Hematopoietic multipotent progenitor cell treated with erythropoietin and hydrocortisone succinate and interleukin-3 and kit ligand, for 4 days (in vitro differentiated cells): ENCODE measurements at regions not wholly inside any gene's neighbourhood (a gene's known extent, or its start where the extent isn't known, plus 50 kb on each side); places are given as distances from the start of the nearest gene placed in this dataset.
"Not testable (repeated sequence)": the region's sequence is repeated elsewhere in the genome, so short reads cannot be mapped to it uniquely, and the experiment has no call there.

Experiments
- DNase-seq: peaks from one replicate; pipeline ENCODE4 v3.0.0-alpha.2; 2015

GRCh38 chr6:28626386-28626785, 100.7 kb downstream of the GPX5 start:
- not testable (repeated sequence) for DNase-seq

DNA sequence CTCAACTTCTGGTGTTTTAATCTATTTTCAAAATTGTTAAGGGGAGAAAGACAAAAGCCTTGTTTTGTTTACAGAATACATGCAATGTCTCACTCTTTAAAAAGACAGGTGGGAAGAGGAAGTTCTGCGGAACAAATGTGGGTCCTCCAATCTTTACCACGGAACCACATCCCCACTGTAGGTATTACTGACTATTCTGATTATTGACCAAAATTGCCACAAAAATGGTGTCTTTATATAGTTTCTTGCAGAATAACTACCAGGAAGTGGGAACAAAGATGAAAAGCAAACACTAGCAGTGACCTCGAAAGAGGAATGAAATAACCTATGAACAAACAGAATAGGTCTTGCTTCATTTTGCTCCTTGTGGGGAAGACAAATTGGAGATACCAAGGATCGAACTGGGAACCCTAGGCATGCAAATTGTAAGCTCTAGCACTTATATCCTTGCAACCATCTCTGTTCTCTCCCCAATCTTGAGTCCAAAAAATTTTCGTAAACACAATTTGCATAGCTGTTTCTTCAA, 106.7 kb downstream of the GPX5 start:
- no peak for DNase-seq

DNA sequence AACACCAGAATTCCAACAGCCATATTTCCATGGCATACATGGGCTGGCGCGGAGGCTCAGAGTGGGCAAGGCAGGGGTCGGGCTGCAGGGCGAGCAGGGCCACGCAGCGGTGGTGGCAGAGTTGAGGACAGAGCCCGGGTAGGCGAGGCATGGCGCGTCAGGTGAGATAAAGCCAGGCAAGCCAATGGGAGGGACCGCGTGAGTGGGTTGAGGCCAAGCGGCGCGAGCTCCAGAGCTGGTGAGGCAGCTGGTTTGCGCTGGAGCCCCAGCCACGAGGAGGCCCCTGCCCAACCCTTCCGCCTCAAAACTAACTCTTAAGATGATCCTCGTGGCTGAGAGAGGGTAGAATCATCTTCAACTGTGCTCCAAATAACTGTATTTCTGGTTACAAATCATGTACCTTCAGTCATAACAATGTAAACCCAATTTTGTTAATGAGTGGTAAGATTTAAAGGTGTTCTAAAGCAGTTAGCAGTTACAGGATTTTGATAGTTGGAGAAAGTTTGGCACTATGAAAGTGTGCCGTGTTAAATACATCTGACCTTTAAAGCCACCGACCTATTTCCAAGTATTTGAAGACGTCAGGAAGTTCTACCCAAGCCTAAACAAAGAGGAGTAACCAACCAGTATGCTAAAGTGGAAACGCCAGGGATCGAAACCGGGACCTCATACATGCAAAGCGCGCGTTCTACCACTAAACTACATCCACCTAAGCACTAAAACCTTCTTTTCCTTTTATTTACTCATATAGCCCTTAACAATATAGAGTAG, 107.9 kb downstream of the GPX5 start:
- DNase-seq: no peak

GRCh38 chr6:28634411-28634760, 108.7 kb downstream of the GPX5 start:
- DNase-seq: no peak

GRCh38 chr6:28634761-28635546, 109.3 kb downstream of the GPX5 start:
- DNase-seq: no peak

DNA sequence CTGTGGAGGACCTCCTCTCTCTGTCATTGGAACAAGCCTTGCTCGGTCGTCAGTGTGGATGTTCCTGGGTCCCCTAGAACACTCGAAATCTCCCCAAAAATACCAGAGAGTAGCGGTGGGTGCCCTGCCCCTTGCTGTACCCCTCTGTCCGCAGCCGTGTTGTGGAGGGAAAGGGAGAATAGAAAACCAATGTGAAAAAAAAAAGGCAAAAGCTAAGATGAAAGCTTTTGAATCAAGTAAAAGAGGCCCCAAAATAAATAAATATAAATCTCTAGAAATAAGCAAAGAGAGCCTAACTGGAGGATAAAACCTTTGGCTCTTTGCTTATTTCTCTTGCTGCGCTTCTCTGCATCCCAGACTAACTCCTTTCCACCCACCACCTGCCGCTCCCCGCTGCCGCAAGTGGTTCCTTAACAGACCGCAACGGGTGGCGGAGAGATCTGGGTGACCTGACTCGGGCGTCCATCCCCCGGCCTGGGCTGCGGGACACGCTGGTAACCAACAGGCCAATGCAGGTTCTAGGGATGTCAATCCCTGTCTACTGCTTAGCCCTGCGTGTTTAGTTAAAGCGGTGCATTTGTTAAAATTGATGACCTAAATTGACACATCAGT, 110.0 kb downstream of the GPX5 start:
- no peak for DNase-seq

DNA sequence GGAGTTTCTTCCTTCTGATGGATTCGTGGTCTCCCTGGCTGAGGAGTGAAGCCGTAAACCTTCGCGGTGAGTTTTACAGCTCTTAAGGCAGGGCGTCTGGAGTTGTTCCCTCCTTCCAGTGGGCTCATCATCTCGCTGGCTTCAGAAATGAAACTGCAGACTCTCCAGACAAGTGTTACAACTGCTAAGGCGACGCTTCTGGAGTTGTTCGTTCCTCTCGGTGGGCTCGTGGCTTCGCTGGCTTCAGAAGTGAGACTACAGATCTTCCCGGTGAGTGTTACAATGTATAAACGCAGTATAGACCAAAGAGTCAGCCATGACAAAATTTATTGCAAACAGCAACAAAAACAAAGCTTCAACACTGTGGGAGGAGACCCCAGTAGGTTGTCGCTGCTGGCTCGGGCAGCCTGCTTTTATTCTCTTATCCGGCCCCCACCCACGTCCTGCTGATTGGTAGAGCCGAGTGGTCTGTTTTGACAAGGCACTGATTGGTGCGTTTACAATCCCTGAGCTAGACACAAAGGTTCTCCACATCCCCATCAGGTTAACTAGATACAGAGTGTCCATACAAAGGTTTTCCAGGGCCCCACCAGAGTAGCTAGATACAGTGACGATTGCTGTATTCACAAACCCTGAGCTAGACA, 113.2 kb downstream of the GPX5 start:
- no peak for DNase-seq

DNA sequence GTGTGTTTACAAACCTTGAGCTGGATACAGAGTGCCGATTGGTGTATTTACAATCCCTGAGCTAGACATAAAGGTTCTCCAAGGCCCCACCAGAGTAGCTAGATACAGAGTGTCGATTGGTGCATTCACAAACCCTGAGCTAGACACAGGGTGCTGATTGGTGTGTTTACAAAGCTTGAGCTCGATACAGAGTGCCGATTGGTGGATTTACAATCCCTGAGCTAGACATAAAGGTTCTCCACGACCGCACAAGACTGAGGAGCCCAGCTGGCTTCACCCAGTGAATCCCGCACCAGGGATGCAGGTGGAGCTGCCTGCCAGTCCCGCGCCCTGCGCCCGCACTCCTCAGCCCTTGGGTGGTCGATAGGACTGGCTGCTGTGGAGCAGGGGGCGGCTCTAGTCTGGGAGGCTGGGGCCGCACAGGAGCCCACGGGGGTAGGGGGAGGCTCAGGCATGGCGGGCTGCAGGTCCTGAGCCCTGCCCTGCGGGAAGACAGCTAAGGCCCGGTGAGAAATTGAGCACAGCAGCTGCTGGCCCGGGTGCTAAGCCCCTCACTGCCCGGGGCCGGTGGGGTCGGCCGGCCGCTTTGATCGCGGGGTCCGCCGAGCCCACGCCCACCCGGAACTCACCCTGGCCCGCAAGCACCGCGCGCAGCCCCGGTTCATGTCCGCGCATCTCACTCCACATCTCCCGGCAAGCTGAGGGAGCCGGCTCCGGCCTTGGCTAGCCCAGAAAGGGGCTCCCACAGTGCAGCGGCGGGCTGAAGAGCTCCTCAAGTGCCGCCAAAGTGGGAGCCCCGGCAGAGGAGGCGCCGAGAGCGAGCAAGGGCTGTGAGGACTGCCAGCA, 114.0 kb downstream of the GPX5 start:
- DNase-seq: not testable (repeated sequence)

DNA sequence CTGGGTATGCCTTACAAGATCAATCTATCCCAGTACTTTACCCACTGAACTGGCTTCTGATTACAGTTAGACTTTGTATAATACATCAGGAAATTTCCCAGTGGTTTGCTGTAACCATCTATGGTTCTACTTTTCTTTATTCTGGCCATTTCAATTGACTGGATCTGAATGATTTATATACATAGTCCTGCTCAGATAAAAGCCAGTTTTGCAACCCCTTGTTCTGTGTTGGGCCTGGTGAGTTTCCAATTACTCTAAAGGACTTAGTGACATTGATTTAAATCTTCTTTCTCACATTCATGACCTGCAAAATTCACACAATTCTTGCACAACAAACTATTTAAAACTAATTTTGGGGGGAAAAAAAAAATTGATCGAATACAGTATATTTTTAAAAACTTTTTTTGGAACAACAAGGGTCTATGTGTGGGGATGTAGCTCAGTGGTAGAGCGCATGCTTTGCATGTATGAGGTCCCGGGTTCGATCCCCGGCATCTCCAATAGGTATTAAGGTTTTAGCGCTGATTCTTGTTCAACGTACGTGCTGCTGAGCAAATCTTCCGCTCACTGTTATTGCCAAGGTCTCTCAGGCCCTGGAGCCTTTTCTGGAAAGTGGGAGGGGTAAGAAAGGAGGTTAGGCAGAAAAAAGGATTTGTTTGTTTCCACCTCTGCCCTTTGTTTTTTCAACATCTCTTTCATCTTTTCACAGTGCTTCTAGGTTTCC, 117.5 kb downstream of the GPX5 start:
- peak; percentile 76 for DNase-seq

DNA sequence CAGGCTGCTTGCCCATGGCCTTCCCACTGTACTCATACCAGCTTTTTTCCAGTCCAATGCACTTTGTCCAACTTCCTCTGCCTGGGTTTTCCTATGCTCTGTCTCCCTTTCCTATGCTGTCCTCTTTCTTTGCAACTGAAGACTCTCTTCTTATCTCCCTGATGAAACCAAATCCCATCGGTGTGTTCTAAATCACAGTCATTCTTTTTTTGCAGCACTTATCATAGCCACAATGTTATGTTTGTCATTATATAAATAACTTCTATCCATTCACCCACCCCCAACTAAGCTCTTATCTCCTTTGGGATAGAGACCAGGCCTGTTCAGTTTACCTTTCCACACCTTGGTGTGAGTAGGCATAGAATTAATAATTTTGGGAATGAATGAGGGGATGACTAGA, 121.0 kb downstream of the GPX5 start:
- no peak for DNase-seq

- peak; percentile 92 for DNase-seq
These were observed 122.6 kb downstream of the GPX5 start for GRCh38 chr6:28648035-28648877.

DNA sequence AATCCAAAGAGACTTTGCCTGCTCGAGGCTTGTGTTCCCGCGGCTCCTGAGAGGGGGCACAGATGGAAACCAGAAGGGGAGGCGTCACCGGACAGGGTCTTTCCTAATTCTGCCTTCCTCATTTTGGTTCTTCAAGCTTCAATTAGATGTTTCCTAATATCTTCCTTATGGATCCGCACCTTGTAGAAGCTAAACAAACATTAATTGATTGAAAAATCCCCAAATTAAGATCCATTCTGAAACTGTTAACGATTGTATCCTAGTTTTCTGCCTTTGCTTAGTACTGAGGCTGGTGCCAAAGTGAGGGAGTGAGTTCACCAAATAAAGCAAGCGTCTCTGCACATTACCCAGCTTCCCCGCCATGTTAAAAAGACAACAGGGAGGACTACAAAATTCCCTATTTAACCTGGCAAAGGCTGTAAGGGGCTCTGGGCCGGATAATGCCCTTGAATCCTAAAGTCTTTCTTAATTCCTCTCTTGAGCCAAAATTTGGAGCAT, 123.2 kb downstream of the GPX5 start:
- peak; percentile 8 for DNase-seq

DNA sequence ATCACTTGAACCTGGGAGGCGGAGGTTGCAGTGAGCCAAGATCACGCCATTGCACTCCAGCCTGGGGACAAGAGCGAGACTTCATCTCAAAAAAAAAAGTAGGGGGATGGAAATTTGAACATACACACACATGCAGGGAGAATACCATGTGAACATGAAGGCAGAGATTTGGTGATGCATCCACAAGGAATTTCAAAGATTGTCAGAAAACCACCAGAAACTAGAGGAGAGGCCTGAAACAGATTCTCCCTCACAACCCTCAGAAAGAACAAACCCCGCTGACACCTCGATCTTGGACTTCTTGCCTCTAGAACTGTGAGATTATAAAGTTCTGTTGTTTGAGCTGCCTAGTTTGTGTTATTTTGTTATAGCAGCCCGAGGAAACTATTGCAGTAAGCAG, 125.5 kb downstream of the GPX5 start:
- DNase-seq: no peak

GRCh38 chr6:28653876-28654275, 128.2 kb downstream of the GPX5 start:
- DNase-seq: no peak

DNA sequence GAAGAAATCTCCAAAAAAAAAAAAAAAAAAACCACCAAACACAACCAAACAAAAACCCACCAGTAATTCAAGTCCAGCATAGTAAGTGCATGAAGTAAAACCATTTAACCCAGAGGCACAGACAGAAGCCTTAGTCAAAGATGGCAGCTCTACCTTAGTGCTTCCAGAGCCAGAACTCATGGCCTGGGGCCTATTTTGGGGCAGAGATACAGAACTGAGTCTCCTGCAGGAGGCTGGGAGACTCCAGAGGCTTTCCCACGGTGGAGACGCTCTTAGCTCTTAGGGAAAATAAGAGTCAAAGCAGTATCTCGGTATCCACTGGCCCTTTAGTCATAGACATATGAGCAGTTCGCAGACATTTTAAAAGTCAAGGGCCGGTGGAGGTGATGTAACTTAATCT, 129.5 kb downstream of the GPX5 start:
- DNase-seq: no peak

DNA sequence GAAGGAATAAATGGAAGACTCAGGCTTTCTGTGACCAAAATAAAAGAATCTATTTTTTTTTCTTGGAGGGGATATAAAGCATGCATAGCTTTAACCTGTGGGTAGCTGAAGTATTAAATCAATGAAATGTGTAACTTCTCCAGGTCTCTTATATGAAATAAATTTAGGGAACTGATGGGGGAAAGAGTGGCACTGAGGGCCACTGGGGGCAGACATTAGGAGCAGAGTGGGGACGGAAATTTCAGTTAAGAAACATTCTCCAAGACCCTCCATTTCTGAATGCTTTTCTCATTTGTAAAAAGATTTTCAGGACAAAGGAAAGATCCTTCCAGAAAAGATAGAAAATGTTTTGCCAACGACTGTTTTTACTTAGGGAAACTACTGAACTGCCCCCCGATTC, 131.0 kb downstream of the GPX5 start:
- DNase-seq: no peak

DNA sequence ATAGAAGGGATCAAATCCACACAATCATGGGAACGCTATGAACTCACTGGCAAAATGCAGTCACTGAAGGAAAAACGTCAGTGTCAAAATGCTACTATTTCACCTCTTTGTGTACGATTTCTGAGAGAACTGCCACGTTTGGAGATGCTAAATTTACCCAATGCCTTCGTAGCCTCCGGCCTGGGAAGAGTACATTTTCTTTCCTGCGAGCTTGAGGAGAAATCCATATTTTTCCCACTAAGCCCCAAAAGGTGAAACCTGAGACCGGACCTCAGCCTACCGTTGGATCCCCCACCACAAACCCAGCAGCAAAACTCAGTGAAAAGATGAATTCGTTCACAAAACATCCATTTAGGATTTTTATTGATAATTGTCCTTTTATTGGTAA, 131.7 kb downstream of the GPX5 start:
- DNase-seq: no peak

GRCh38 chr6:28657769-28658465, 132.2 kb downstream of the GPX5 start:
- DNase-seq: peak; percentile 82

GRCh38 chr6:28658475-28659249, 133.0 kb downstream of the GPX5 start:
- DNase-seq: no peak
